Gastroesophageal sphincter (tissue), 3 donors: ENCODE measurements at regions not wholly inside any gene's neighbourhood (a gene's known extent, or its start where the extent isn't known, plus 50 kb on each side); places are given as distances from the start of the nearest gene placed in this dataset.

Experiments
- POLR2A ChIP-seq, 2 donors: fragments of 450-650 bp; IDR thresholded peaks; one replicate each; pipeline ENCODE4 v1.6.1; 2017; ENCODE audit warnings: antibody characterized with exemption in 2 of 2, mild to moderate bottlenecking in 2 of 2, moderate library complexity in 1 of 2
- POLR2AphosphoS5 ChIP-seq: sonication (generic); formaldehyde crosslinking; IDR thresholded peaks from one replicate; pipeline ENCODE4 v1.6.1; 2017; ENCODE audit warnings: antibody characterized with exemption
- TF ChIP-seq, protein P1 (sequence below), 4 experiments: fragments of 200-600 bp in 2 of 4; fragments of 450-650 bp in 2 of 4; sonication (generic) in 1 of 4; IDR thresholded peaks; one replicate each; pipeline ENCODE4 v1.5.1; 2017 to 2019; ENCODE audit warnings: antibody characterized with exemption in 4 of 4, mild to moderate bottlenecking in 2 of 4, moderate library complexity in 2 of 4

DNA sequence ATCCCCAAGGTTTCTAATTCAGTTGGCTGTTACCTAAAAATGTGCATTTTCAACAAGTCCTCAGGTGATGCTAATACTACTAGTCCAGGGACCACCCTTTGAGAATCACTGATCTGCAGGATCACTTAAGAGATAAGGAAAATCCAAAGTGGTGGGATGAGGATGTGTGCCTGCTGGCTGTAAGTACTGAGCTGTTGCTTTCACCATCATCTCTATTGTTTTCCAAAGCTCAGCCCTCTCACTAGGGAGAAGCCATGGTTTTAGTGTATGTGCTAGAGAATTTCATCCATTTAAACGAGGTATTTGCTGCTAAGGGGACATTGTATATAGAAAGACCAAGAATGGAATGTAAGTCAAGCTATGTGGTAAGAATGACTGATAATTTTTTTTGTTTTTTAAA lies 202.3 kb downstream of the KIF21A start:
- TF ChIP-seq, protein P1, sequence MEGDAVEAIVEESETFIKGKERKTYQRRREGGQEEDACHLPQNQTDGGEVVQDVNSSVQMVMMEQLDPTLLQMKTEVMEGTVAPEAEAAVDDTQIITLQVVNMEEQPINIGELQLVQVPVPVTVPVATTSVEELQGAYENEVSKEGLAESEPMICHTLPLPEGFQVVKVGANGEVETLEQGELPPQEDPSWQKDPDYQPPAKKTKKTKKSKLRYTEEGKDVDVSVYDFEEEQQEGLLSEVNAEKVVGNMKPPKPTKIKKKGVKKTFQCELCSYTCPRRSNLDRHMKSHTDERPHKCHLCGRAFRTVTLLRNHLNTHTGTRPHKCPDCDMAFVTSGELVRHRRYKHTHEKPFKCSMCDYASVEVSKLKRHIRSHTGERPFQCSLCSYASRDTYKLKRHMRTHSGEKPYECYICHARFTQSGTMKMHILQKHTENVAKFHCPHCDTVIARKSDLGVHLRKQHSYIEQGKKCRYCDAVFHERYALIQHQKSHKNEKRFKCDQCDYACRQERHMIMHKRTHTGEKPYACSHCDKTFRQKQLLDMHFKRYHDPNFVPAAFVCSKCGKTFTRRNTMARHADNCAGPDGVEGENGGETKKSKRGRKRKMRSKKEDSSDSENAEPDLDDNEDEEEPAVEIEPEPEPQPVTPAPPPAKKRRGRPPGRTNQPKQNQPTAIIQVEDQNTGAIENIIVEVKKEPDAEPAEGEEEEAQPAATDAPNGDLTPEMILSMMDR (IDR thresholded peaks at IDR 0.05), result no peak
- TF ChIP-seq POLR2A (IDR thresholded peaks at IDR 0.05) (no peak), POLR2AphosphoS5 (no peak)
